ENCODE measurements at regions not wholly inside any gene's neighbourhood (a gene's known extent, or its start where the extent isn't known, plus 50 kb on each side); places are given as distances from the start of the nearest gene placed in this dataset.

DNA sequence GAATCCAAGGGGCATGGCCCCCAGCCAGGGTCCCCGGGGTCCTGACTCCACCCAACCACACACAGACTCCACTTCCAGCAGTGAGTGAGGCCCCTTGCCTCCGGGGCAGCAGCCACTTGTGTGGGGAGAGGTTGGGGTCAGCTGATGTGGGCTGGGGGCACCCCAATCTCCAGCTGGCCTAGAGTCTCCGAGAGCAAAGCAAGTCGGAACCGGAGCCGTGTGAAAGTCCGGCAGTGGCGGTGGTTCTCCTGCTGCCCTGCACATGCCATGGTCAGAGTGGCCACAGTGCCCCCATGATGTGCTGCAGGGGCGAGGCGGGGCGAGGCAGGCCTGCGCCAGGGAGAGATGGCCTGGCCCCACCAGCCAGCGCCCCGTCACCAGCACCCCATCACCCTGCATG is 74.6 kb downstream of the PDGFA start:
- Mint-ChIP-seq H3K27me3 (no peaks in the 10 kb centered on the region), H3K36me3 (ENCODE audit: low read depth) (no peaks in the 10 kb centered on the region), H3K4me1 (no peaks in the 10 kb centered on the region), H3K27ac (no peak overlapping the region), H3K9me3 (no peaks in the 10 kb centered on the region), H3K4me3 (no peak overlapping the region)
- TF ChIP-seq, protein P1, sequence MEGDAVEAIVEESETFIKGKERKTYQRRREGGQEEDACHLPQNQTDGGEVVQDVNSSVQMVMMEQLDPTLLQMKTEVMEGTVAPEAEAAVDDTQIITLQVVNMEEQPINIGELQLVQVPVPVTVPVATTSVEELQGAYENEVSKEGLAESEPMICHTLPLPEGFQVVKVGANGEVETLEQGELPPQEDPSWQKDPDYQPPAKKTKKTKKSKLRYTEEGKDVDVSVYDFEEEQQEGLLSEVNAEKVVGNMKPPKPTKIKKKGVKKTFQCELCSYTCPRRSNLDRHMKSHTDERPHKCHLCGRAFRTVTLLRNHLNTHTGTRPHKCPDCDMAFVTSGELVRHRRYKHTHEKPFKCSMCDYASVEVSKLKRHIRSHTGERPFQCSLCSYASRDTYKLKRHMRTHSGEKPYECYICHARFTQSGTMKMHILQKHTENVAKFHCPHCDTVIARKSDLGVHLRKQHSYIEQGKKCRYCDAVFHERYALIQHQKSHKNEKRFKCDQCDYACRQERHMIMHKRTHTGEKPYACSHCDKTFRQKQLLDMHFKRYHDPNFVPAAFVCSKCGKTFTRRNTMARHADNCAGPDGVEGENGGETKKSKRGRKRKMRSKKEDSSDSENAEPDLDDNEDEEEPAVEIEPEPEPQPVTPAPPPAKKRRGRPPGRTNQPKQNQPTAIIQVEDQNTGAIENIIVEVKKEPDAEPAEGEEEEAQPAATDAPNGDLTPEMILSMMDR (IDR thresholded peaks at IDR 0.05) = no peak
- intact Hi-C loops (cut with micrococcal nuclease) = no loop called here
- no peak for DNase-seq
- no peak for ATAC-seq (ENCODE audit: low read depth)
- ChIA-PET CTCF (no interaction called here), POLR2A (no interaction called here)

DNA sequence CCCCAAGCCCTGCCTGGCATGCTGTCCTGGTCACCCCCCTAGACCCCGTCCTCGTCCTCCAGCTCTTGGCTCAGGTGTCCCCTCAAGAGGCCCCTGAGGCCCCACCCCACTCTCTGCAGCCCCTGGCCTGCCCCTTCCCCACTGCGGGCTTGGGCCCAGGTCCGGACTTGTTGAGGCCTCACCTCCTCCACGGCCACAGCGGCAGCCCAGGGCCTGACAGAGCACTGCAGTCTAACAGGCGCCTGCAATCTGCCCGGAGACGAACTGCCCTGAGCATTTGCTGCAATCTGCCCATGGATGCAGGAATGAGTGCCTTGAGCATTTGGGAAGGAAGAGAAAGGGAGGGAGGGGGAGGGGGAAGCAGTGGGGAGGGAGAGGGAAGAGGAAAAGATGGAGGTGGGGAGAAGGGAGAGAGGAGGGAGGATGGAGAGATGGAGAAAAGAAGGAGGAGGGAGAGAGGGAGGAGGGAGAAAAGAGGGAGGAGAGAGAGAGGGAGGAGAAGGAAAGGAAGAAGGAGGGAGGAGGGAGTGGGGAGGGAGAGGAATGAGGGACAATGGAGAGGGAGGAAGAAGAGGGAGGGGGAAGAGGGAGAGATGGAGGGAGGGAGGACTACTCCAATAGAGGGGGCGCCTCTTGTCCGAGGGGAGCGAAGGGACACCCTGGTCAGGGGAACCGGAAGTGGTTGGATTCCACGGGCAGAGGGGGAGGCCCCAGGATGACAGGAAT is 73.9 kb downstream of the PDGFA start:
- no peak for ATAC-seq (ENCODE audit: low read depth)
- Mint-ChIP-seq H3K27me3 (no peaks in the 10 kb centered on the region), H3K4me1 (no peaks in the 10 kb centered on the region), H3K4me3 (no peak overlapping the region), H3K36me3 (ENCODE audit: low read depth) (no peaks in the 10 kb centered on the region), H3K27ac (no peak overlapping the region), H3K9me3 (no peaks in the 10 kb centered on the region)
- no peak for DNase-seq
- ChIA-PET CTCF (no interaction called here), POLR2A (no interaction called here)
- intact Hi-C loops (cut with micrococcal nuclease) = no loop called here
- TF ChIP-seq, protein P1 (IDR thresholded peaks at IDR 0.05) = no peak

DNA sequence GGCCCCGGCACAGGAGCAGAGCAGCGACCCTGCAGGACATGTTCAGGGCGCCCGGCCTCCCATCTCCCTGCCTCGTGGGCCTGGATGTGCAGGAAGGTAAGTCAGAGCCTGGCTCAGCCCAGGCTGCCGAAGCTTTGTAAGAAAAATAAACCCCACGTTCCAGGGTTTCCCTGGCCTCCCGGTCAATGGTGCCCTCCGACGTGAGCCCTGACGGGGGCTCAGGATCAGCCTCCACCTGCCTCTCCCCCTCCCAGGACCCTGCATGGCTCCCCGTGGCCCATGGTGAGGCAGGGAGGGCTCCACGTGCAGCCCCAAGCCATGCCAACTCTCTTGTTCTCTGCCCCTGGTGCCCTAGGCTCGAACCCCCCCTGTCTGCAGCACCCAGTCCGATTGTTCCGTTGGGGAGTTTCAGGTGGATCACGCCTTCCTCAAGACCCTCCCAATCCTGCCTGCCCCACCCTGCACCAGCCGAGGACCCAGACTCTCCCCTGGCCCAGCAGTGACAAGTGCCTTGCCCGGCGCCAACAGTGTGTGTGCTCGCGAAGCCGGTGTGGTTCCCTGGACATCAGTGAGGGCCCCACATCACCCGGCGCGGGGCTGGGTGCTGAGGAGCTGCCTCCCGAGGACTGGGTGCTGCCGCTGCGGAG is 73.2 kb downstream of the PDGFA start:
- POLR2A ChIA-PET = no interaction called here
- no peaks in the 10 kb centered on the region for H3K36me3 Mint-ChIP-seq (ENCODE audit: low read depth)
- H3K4me1 Mint-ChIP-seq = peaks cover 5% of the 10 kb centered on the region
- DNase-seq (no peak), ATAC-seq (ENCODE audit: low read depth) (no peak)
- peaks cover 6% of the 10 kb centered on the region for H3K27me3 Mint-ChIP-seq
- CTCF ChIA-PET = no interaction called here
- intact Hi-C loops (cut with micrococcal nuclease) = no loop called here
- TF ChIP-seq, protein P1 (IDR thresholded peaks at IDR 0.05) = no peak
- no peak overlapping the region for H3K4me3 Mint-ChIP-seq
- H3K27ac Mint-ChIP-seq = no peak overlapping the region
- H3K9me3 Mint-ChIP-seq = no peaks in the 10 kb centered on the region
